Glutamatergic neuron (in vitro differentiated cells): ENCODE measurements at regions not wholly inside any gene's neighbourhood (a gene's known extent, or its start where the extent isn't known, plus 50 kb on each side); places are given as distances from the start of the nearest gene placed in this dataset.

Experiments used
- DNase-seq: peaks from one replicate; pipeline ENCODE4 v3.0.0; 2022
- H3K27ac Mint-ChIP-seq: one replicate; pipeline ENCODE4 v1.8.0; 2020; ENCODE audit warnings: mild to moderate bottlenecking, mixed read lengths, inconsistent platforms; ENCODE audit not compliant: unreplicated experiment
- H3K27me3 Mint-ChIP-seq: one replicate; pipeline ENCODE4 v1.8.0; 2020; ENCODE audit warnings: mild to moderate bottlenecking, moderate library complexity, mixed read lengths, inconsistent platforms; ENCODE audit not compliant: unreplicated experiment
- H3K36me3 Mint-ChIP-seq: one replicate; pipeline ENCODE4 v1.8.0; 2020; ENCODE audit warnings: mild to moderate bottlenecking, mixed read lengths, inconsistent platforms; ENCODE audit not compliant: unreplicated experiment
- H3K4me1 Mint-ChIP-seq: one replicate; pipeline ENCODE4 v1.8.0; 2020; ENCODE audit warnings: mild to moderate bottlenecking, low read depth, mixed read lengths, inconsistent platforms; ENCODE audit not compliant: unreplicated experiment
- H3K4me3 Mint-ChIP-seq: one replicate; pipeline ENCODE4 v1.8.0; 2020; ENCODE audit warnings: mild to moderate bottlenecking, mixed read lengths, inconsistent platforms; ENCODE audit not compliant: unreplicated experiment
- H3K9me3 Mint-ChIP-seq: one replicate; pipeline ENCODE4 v1.8.0; 2020; ENCODE audit warnings: mild to moderate bottlenecking, moderate library complexity, mixed read lengths, inconsistent platforms; ENCODE audit not compliant: unreplicated experiment
- TF ChIP-seq, protein P1 (sequence below): fragments of 200-600 bp; sonication (generic); IDR thresholded peaks from one replicate; pipeline ENCODE4 v1.5.0; 2021; ENCODE audit not compliant: partially characterized antibody, unreplicated experiment

DNA sequence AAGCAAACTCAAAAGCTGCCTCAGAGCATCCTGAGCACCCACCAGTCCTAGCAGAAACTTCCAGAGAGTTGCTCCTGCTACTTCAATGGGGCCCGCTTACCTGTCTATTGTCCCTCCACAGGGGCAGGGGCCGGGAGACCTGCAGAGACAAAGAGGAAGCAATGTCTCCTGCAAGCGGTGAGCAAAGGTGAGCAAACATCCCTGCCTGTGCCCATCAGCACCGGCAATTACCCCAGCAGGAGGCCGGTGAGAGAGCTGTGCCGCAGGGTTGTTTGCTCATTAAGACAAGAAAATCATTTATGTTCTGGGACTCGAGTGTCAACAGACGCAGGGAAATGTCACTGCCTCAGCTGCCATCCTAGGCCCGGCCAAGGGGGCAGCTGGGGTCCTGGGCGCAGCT, 53.8 kb upstream of the TARDBP start:
- H3K4me3 Mint-ChIP-seq, result no peak overlapping the region
- TF ChIP-seq, protein P1, sequence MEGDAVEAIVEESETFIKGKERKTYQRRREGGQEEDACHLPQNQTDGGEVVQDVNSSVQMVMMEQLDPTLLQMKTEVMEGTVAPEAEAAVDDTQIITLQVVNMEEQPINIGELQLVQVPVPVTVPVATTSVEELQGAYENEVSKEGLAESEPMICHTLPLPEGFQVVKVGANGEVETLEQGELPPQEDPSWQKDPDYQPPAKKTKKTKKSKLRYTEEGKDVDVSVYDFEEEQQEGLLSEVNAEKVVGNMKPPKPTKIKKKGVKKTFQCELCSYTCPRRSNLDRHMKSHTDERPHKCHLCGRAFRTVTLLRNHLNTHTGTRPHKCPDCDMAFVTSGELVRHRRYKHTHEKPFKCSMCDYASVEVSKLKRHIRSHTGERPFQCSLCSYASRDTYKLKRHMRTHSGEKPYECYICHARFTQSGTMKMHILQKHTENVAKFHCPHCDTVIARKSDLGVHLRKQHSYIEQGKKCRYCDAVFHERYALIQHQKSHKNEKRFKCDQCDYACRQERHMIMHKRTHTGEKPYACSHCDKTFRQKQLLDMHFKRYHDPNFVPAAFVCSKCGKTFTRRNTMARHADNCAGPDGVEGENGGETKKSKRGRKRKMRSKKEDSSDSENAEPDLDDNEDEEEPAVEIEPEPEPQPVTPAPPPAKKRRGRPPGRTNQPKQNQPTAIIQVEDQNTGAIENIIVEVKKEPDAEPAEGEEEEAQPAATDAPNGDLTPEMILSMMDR, result no peak
- no peaks in the 10 kb centered on the region for H3K36me3 Mint-ChIP-seq
- H3K9me3 Mint-ChIP-seq, result peaks cover 2% of the 10 kb centered on the region
- H3K27me3 Mint-ChIP-seq, result peaks cover 9% of the 10 kb centered on the region
- DNase-seq, result no peak
- no peak overlapping the region for H3K27ac Mint-ChIP-seq
- H3K4me1 Mint-ChIP-seq, result no peaks in the 10 kb centered on the region

DNA sequence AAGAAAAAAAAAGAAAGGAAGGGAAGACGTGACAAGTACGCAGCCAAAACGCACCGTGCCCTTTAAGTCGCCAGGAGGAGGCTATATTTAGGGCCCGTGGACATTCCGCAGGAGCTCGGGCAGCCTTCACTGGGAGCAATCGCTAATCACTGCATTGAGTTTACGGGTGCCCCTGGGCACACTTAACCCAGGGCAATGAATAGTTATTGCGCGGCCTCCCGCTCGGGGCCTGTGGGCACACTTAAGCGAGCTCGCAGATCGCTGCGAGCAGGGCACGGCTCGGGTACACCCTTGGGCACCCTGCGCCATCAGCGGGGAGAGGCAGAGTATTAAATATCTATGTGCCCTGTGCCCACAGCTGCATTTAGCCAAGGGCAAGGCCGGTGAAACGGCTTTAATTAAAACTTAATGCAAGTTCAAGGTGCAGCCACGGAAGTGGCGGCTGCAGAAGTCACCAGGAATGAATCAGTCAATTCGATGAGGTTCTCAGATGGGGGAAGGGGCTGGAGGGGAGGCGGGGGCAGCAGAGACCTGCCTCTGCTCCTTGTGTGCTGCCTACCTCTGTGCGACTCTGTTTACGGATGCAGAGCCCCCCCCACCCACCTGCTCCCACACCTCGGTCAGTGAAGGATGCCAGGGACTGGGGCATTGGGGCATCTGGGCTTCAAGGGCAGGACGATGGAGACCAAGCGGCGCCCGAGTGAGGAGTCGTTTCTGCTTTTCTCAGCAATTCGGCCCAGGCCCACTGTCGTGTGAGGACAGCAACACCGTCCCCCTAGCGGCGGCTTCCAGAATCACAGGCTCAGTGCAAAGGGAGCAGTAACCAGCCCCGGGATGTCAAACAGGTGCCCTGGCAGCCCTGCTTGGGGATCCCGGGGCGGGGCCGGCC, 51.8 kb upstream of the TARDBP start:
- Mint-ChIP-seq H3K4me1 (no peaks in the 10 kb centered on the region), H3K27ac (no peak overlapping the region), H3K4me3 (no peak overlapping the region), H3K36me3 (no peaks in the 10 kb centered on the region), H3K27me3 (peaks cover 6% of the 10 kb centered on the region), H3K9me3 (peaks cover 2% of the 10 kb centered on the region)
- DNase-seq, result peak; percentile 96
- TF ChIP-seq, protein P1, result peak; percentile 97

DNA sequence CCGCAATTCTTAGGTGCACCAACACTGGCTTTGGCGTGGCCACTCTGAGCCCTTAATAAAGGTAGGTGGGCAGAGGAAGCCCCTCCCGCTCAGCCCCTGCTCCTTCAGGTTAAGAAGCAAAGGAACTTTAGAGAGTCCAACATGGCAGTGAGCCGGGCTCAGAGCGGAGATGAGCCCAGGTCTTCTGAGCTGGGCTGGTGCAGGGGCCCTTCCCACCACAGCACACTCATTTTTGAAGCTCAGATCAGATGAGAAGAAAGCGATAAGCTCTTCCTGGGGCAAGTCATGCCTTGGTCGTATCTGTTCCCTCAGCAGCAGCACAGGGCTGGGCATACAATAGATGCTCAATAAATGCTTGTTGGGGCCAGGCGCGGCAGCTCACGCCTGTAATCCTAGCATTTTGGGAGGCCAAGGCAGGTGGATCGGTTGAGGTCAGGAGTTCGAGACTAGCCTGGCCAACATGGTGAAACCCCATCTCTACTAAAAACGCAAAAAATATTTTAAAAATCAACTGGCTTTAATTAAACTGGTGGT, 51.1 kb upstream of the TARDBP start:
- Mint-ChIP-seq H3K9me3 (peaks cover 2% of the 10 kb centered on the region), H3K27ac (no peak overlapping the region), H3K4me1 (no peaks in the 10 kb centered on the region), H3K27me3 (peaks cover 6% of the 10 kb centered on the region), H3K4me3 (no peak overlapping the region), H3K36me3 (no peaks in the 10 kb centered on the region)
- DNase-seq, result no peak
- TF ChIP-seq, protein P1, result peak; percentile 72

DNA sequence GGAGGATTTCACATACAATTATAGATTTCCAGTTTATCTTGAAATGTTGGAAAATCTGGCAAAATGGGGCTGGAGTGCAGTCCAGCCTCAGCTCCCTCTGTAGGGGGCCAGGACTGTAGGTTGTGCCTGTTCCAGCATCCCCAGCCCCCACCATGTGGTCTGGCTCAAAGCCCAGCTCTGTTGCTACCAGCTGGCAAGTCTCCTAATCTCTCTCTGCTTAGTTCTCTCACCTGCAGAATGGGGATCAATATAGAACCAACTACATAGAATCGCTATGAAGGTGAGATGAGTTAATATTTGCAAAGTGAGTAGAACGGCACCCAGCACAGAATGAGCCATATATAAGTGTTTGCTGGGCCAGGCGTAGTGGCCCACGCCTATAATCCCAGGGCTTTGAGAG, 50.0 kb upstream of the TARDBP start:
- Mint-ChIP-seq H3K9me3 (peaks cover 2% of the 10 kb centered on the region), H3K4me3 (no peak overlapping the region), H3K4me1 (no peaks in the 10 kb centered on the region), H3K36me3 (no peaks in the 10 kb centered on the region), H3K27me3 (peaks cover 2% of the 10 kb centered on the region), H3K27ac (no peak overlapping the region)
- no peak for DNase-seq
- TF ChIP-seq, protein P1, result no peak
